Gastrocnemius medialis (tissue), 4 donors: ENCODE measurements at regions not wholly inside any gene's neighbourhood (a gene's known extent, or its start where the extent isn't known, plus 50 kb on each side); places are given as distances from the start of the nearest gene placed in this dataset.
"Not testable (repeated sequence)": the region's sequence is repeated elsewhere in the genome, so short reads cannot be mapped to it uniquely, and the experiment has no call there.

Experiments
- ATAC-seq, 2 donors: fragments of 150-250 bp; one replicate each; pipeline ENCODE4 v1.9.1; 2016
- DNase-seq, 2 donors: peaks; one replicate each; pipeline ENCODE4 v3.0.0-alpha.2; 2019
- H3K27ac ChIP-seq, 4 donors: fragments of 200-600 bp; sonication (generic); 1 replicate in 1 of 4; 2 replicates in 3 of 4; pipeline ENCODE4 v1.5.1; 2016 to 2018; ENCODE audit warnings: mild to moderate bottlenecking in 2 of 4, moderate library complexity in 1 of 4
- H3K27me3 ChIP-seq, 3 donors: fragments of 200-600 bp; sonication (generic) in 2 of 3; 1 replicate in 1 of 3; 2 replicates in 2 of 3; pipeline versions ENCODE4 v1.5.1 to v1.6.0; 2016 to 2019; ENCODE audit warnings: mild to moderate bottlenecking in 1 of 3, moderate library complexity in 1 of 3
- H3K36me3 ChIP-seq, 2 donors: fragments of 200-600 bp; sonication (generic) in 1 of 2; one replicate each; pipeline ENCODE4 v1.5.1; 2017 to 2018
- H3K4me1 ChIP-seq, 2 donors: fragments of 200-600 bp; sonication (generic) in 1 of 2; one replicate each; pipeline ENCODE4 v1.5.1; 2016 to 2017; ENCODE audit warnings: mild to moderate bottlenecking in 2 of 2
- H3K4me3 ChIP-seq, 4 donors: fragments of 200-600 bp; sonication (generic) in 3 of 4; 1 replicate in 1 of 4; 2 replicates in 3 of 4; pipeline ENCODE4 v1.5.1; 2016 to 2019; ENCODE audit warnings: mild to moderate bottlenecking in 2 of 4
- H3K9me3 ChIP-seq, 3 donors: fragments of 200-600 bp; sonication (generic) in 2 of 3; 1 replicate in 1 of 3; 2 replicates in 2 of 3; pipeline ENCODE4 v1.5.1; 2016 to 2019
- CTCF ChIP-seq, 5 experiments: fragments of 450-650 bp in 3 of 5; fragments of 200-600 bp in 2 of 5; sonication (generic) in 2 of 5; IDR thresholded peaks in 4 of 5; conservative IDR thresholded peaks in 1 of 5; 1 replicate in 4 of 5; 2 replicates in 1 of 5; pipeline ENCODE4 v1.5.1; 2016 to 2019; ENCODE audit warnings: antibody characterized with exemption in 5 of 5, mild to moderate bottlenecking in 3 of 5, moderate library complexity in 3 of 5
- POLR2A ChIP-seq, 2 donors: fragments of 450-650 bp; IDR thresholded peaks; one replicate each; pipeline ENCODE4 v1.6.1; 2017; ENCODE audit warnings: antibody characterized with exemption in 2 of 2, mild to moderate bottlenecking in 2 of 2, moderate library complexity in 2 of 2
- in situ Hi-C, 4 donors: fragments of 200-750 bp; cut with MboI; loops; one replicate each; pipeline versions ENCODE4 v1.15.0 to v1.8.0; 2017; ENCODE audit warnings: low sequenced_read_pairs in 4 of 4
- intact Hi-C: fragments of 100-400 bp; cut with DNase I; formaldehyde crosslinking; loops from one replicate; pipeline ENCODE4 v1.15.1; 2023; ENCODE audit warnings: low total_unique reads

- DNase-seq (no peak), ATAC-seq (no peak)
- in situ Hi-C loops = loop anchor here (25.0 kb wide), 4 partner anchors 239 to 664 kb away; no protein-coding TSS in a partner anchor
- no peaks in the 10 kb centered on the region for H3K27me3 ChIP-seq
- TF ChIP-seq POLR2A (IDR thresholded peaks at IDR 0.05) = no peak
- TF ChIP-seq CTCF (IDR thresholded peaks at IDR 0.05 in 4 of 5, conservative IDR thresholded peaks at IDR 0.05 in 1 of 5) = no peak
- H3K4me3 ChIP-seq = no peak overlapping the region
- no peak overlapping the region for H3K27ac ChIP-seq
- intact Hi-C loops = no loop called here
- H3K9me3 ChIP-seq = no peaks in the 10 kb centered on the region
- H3K4me1 ChIP-seq = peaks cover 8 to 10% of the 10 kb centered on the region in 2 donors
- no peaks in the 10 kb centered on the region for H3K36me3 ChIP-seq
Measured at GRCh38 chr2:64923385-64923710, 65.9 kb upstream of the SLC1A4 start.

- in situ Hi-C loops (loop anchor here (25.0 kb wide), 4 partner anchors 238 to 663 kb away; no protein-coding TSS in a partner anchor), intact Hi-C loops (no loop called here)
- no peaks in the 10 kb centered on the region for H3K9me3 ChIP-seq
- TF ChIP-seq POLR2A (IDR thresholded peaks at IDR 0.05) = no peak
- TF ChIP-seq CTCF (IDR thresholded peaks at IDR 0.05 in 4 of 5, conservative IDR thresholded peaks at IDR 0.05 in 1 of 5) = no peak
- no peak overlapping the region for H3K4me3 ChIP-seq
- no peak overlapping the region for H3K27ac ChIP-seq
- H3K27me3 ChIP-seq = no peaks in the 10 kb centered on the region
- H3K4me1 ChIP-seq = peaks cover 8 to 10% of the 10 kb centered on the region in 2 donors
- H3K36me3 ChIP-seq = no peaks in the 10 kb centered on the region
- ATAC-seq (no peak), DNase-seq (no peak)
Measured at GRCh38 chr2:64924170-64924934, 64.8 kb upstream of the SLC1A4 start.

DNA sequence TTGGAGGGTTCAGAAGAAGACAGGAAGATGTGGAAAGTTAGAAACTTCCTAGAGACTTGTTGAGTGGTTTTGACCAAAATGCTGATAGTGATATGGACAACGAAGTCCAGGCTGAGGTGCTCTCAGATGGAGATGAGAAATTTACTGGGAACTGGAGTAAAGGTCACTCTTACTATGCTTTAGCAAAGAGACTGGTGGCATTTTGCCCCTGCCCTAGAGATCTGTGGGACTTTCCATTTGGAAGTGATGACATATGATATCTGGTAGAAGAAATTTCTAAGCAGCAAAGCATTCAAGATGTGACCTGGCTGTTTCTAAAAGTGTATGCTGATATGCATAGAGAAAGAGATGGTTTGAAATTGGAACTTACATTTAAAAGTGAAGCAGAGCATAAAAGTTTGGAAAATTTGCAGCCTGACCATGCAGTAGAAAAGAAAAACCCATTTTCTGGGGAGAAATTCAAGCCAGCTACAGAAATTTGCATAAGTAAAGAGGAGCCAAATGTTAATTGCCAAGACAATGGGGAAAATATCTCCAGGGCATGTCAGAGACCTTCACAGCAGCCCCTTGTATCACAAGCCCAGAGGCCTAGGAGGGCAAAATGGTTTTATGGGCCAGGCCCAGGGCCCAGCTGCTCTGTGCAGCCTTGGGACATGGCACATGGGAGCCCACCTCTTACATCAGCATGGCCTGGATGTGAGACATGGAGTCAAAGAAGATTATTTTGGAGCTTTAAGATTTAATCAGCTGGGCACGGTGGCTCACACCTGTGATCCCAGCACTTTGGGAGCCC, 63.1 kb upstream of the SLC1A4 start:
- H3K27me3 ChIP-seq, H3K4me3 ChIP-seq, H3K9me3 ChIP-seq, H3K36me3 ChIP-seq, intact Hi-C loops, in situ Hi-C loops: not testable (repeated sequence)
- DNase-seq (peak; percentile 34 to 61), ATAC-seq (peak; percentile 78 to 87)
- Histone ChIP-seq H3K27ac (peak overlapping the region in 2 of 4 donors; percentile 42 to 63), H3K4me1 (peaks cover 9 to 10% of the 10 kb centered on the region in 2 donors)

DNA sequence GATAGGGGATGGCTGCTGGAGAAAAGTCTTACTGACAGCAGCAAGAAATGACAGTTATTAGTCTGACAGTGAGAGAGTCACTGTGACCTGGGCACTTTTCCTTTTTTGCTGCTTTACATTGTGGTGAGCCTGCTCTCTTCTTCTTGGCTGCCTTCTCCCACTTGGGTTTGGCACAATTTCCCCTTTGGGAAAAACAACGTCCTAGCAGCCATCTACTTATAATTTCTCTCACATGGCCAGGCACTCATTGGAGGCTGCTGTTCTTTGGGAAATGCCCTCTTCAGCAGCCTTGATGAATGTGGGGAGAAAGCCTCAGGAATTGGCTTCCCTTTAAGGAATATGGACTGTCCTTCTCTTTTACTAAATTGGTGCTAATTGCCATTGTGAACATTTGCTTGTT, 60.4 kb upstream of the SLC1A4 start:
- ATAC-seq = no peak

More for the DNA sequence above, 60.4 kb upstream of the SLC1A4 start:
- TF ChIP-seq POLR2A (IDR thresholded peaks at IDR 0.05) (no peak), CTCF (IDR thresholded peaks at IDR 0.05 in 4 of 5, conservative IDR thresholded peaks at IDR 0.05 in 1 of 5) (no peak)
- peaks cover 26 to 27% of the 10 kb centered on the region in 2 donors for H3K4me1 ChIP-seq
- DNase-seq = no peak
- no peak overlapping the region for H3K27ac ChIP-seq
- in situ Hi-C loops (no loop called here), intact Hi-C loops (no loop called here)
- no peak overlapping the region for H3K4me3 ChIP-seq
- no peaks in the 10 kb centered on the region for H3K27me3 ChIP-seq
- H3K9me3 ChIP-seq = no peaks in the 10 kb centered on the region
- H3K36me3 ChIP-seq = no peaks in the 10 kb centered on the region
